Caco-2 (cell line): ENCODE measurements at regions not wholly inside any gene's neighbourhood (a gene's known extent, or its start where the extent isn't known, plus 50 kb on each side); places are given as distances from the start of the nearest gene placed in this dataset.

Source experiments
- BruUV-seq: library from RNA; stranded (reverse); fragments of 400-500 nt; replicated peaks from 2 replicates; lab custom pipeline; 2021; lab: Mats Ljungman, UMichigan
- CTCF ChIA-PET: fragments of 300-600 bp; sonication (Branson Sonifier 250); formaldehyde crosslinking; loops from one replicate; lab custom pipeline; 2022; ENCODE audit warnings: antibody characterized with exemption; lab: Charles Lee
- POLR2A ChIA-PET: fragments of 300-600 bp; sonication (Branson Sonifier 250); formaldehyde crosslinking; loops from one replicate; lab custom pipeline; 2022; ENCODE audit warnings: antibody characterized with exemption; lab: Charles Lee
- DNase-seq, 2 experiments: peaks; one replicate each; pipeline versions ENCODE4 v3.0.0 to v3.0.0-alpha.2; 2020 to 2022
- H3K27me3 ChIP-seq: replicated peaks from 2 replicates; pipeline ENCODE4 v1.6.0; 2011; ENCODE audit warnings: low read length; ENCODE audit not compliant: control insufficient read depth, insufficient read depth
- H3K36me3 ChIP-seq: 2 replicates; pipeline ENCODE4 v1.5.1; 2011; ENCODE audit warnings: low read length; ENCODE audit not compliant: control insufficient read depth, insufficient read depth
- H3K4me1 ChIP-seq: fragments of 250-450 bp; sonication (Bioruptor Pico); 2 replicates; pipeline ENCODE4 v1.5.1; 2020; ENCODE audit warnings: mild to moderate bottlenecking
- H3K4me3 ChIP-seq: 2 replicates; pipeline ENCODE4 v1.5.1; 2011; ENCODE audit warnings: low read depth, mild to moderate bottlenecking, control low read depth, low read length
- H3K9me3 ChIP-seq: fragments of 250-450 bp; sonication (Bioruptor Pico); 2 replicates; pipeline ENCODE4 v1.5.1; 2020; ENCODE audit warnings: mild to moderate bottlenecking, moderate library complexity
- H3K27ac Mint-ChIP-seq: one replicate; pipeline ENCODE4 v1.8.0; 2022; ENCODE audit warnings: mixed read lengths; ENCODE audit not compliant: unreplicated experiment
- H3K27me3 Mint-ChIP-seq: one replicate; pipeline ENCODE4 v1.8.0; 2022; ENCODE audit warnings: mixed read lengths; ENCODE audit not compliant: insufficient read depth, unreplicated experiment
- H3K36me3 Mint-ChIP-seq: one replicate; pipeline ENCODE4 v1.8.0; 2022; ENCODE audit warnings: mild to moderate bottlenecking, mixed read lengths; ENCODE audit not compliant: insufficient read depth, unreplicated experiment
- H3K4me1 Mint-ChIP-seq: one replicate; pipeline ENCODE4 v1.8.0; 2022; ENCODE audit warnings: low read depth, mixed read lengths; ENCODE audit not compliant: unreplicated experiment
- H3K4me3 Mint-ChIP-seq: one replicate; pipeline ENCODE4 v1.8.0; 2022; ENCODE audit warnings: mild to moderate bottlenecking, moderate library complexity, mixed read lengths; ENCODE audit not compliant: unreplicated experiment
- H3K9me3 Mint-ChIP-seq: one replicate; pipeline ENCODE4 v1.8.0; 2022; ENCODE audit warnings: mixed read lengths; ENCODE audit not compliant: unreplicated experiment
- CTCF ChIP-seq, 2 experiments: fragments of 200-600 bp in 1 of 2; IDR thresholded peaks; 1 replicate in 1 of 2; 2 replicates in 1 of 2; pipeline versions ENCODE4 v1.5.1 to v1.8.0; 2011 to 2022; ENCODE audit warnings: antibody characterized with exemption in 1 of 2, control low read depth in 1 of 2, inconsistent platforms in 1 of 2, low read depth in 1 of 2, low read length in 1 of 2, mild to moderate bottlenecking in 1 of 2, moderate library complexity in 1 of 2; ENCODE audit not compliant: insufficient read depth in 1 of 2, severe bottlenecking in 1 of 2, unreplicated experiment in 1 of 2
- intact Hi-C: fragments of 100-400 bp; cut with micrococcal nuclease; formaldehyde crosslinking; loops from one replicate; pipeline ENCODE4 v1.10.0; 2022; ENCODE audit not compliant: unreplicated experiment

GRCh38 chr11:128052912-128053641, 534.3 kb downstream of the ETS1 start:
- H3K36me3 ChIP-seq, result no peaks in the 10 kb centered on the region
- no peaks in the 10 kb centered on the region for H3K27me3 ChIP-seq
- DNase-seq, result no peak
- H3K4me3 Mint-ChIP-seq, result no peak overlapping the region
- H3K27me3 Mint-ChIP-seq, result peaks cover 25% of the 10 kb centered on the region
- no peak overlapping the region for H3K4me3 ChIP-seq
- H3K4me1 ChIP-seq, result no peaks in the 10 kb centered on the region
- POLR2A ChIA-PET, result no interaction called here
- no peaks in the 10 kb centered on the region for H3K9me3 ChIP-seq
- H3K4me1 Mint-ChIP-seq, result no peaks in the 10 kb centered on the region
- BruUV-seq, result no TSS peak
- H3K9me3 Mint-ChIP-seq, result no peaks in the 10 kb centered on the region
- intact Hi-C loops, result no loop called here
- no peaks in the 10 kb centered on the region for H3K36me3 Mint-ChIP-seq
- CTCF ChIA-PET, result no interaction called here
- no peak overlapping the region for H3K27ac Mint-ChIP-seq
- no peak for TF ChIP-seq CTCF (IDR thresholded peaks at IDR 0.05; ENCODE audit: insufficient read depth in 1 of 2, low read depth in 1 of 2, low read length in 1 of 2, severe bottlenecking in 1 of 2, unreplicated experiment in 1 of 2)

GRCh38 chr11:128048121-128048520, 539.2 kb downstream of the ETS1 start:
- no peaks in the 10 kb centered on the region for H3K4me1 Mint-ChIP-seq
- Histone ChIP-seq H3K9me3 (no peaks in the 10 kb centered on the region), H3K27me3 (no peaks in the 10 kb centered on the region), H3K36me3 (no peaks in the 10 kb centered on the region), H3K4me1 (no peaks in the 10 kb centered on the region), H3K4me3 (no peak overlapping the region)
- no peak overlapping the region for H3K4me3 Mint-ChIP-seq
- ChIA-PET CTCF (no interaction called here), POLR2A (no interaction called here)
- no peaks in the 10 kb centered on the region for H3K9me3 Mint-ChIP-seq
- intact Hi-C loops, result no loop called here
- no peak for TF ChIP-seq CTCF (IDR thresholded peaks at IDR 0.05; ENCODE audit: insufficient read depth in 1 of 2, low read depth in 1 of 2, low read length in 1 of 2, severe bottlenecking in 1 of 2, unreplicated experiment in 1 of 2)
- BruUV-seq, result no TSS peak
- H3K36me3 Mint-ChIP-seq, result no peaks in the 10 kb centered on the region
- H3K27me3 Mint-ChIP-seq, result peaks cover 20% of the 10 kb centered on the region
- no peak for DNase-seq
- H3K27ac Mint-ChIP-seq, result no peak overlapping the region

GRCh38 chr11:128047026-128047425, 540.3 kb downstream of the ETS1 start:
- no peak overlapping the region for H3K27ac Mint-ChIP-seq
- no peaks in the 10 kb centered on the region for H3K9me3 Mint-ChIP-seq
- H3K4me1 ChIP-seq, result no peaks in the 10 kb centered on the region
- BruUV-seq, result no TSS peak
- H3K36me3 ChIP-seq, result no peaks in the 10 kb centered on the region
- POLR2A ChIA-PET, result no interaction called here
- CTCF ChIA-PET, result no interaction called here
- no peaks in the 10 kb centered on the region for H3K36me3 Mint-ChIP-seq
- no peaks in the 10 kb centered on the region for H3K27me3 ChIP-seq
- H3K4me3 Mint-ChIP-seq, result no peak overlapping the region
- intact Hi-C loops, result no loop called here
- no peak for TF ChIP-seq CTCF (IDR thresholded peaks at IDR 0.05; ENCODE audit: insufficient read depth in 1 of 2, low read depth in 1 of 2, low read length in 1 of 2, severe bottlenecking in 1 of 2, unreplicated experiment in 1 of 2)
- H3K9me3 ChIP-seq, result no peaks in the 10 kb centered on the region
- no peak overlapping the region for H3K4me3 ChIP-seq
- no peaks in the 10 kb centered on the region for H3K4me1 Mint-ChIP-seq
- H3K27me3 Mint-ChIP-seq, result peaks cover 19% of the 10 kb centered on the region
- no peak for DNase-seq
